ENCODE measurements at regions not wholly inside any gene's neighbourhood (a gene's known extent, or its start where the extent isn't known, plus 50 kb on each side); places are given as distances from the start of the nearest gene placed in this dataset.

DNA sequence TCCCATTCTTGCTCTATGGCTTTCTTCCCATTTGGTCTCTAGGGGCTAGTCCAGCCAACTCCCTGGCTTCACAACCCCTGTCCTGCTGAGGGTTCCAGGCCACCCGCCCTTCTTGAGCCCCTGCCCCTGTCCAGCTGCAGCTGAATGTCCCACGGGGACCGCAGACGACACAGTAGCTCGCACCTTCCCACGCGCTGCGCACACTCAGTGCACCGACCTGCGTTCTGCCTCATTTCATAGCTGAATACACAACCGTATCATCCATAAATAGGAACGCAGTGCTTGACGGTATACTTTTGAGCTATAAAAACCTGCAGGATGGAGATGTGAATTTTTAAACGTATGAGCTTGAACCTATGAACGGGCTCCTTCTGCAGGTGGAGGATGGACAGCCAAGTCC, 660.4 kb upstream of the SALL3 start:
- TF ChIP-seq TAF1 (IDR thresholded peaks at IDR 0.05; ENCODE audit: borderline replicate concordance, insufficient read depth, low read length) (no peak), SIN3A (IDR thresholded peaks at IDR 0.05; ENCODE audit: borderline replicate concordance, insufficient read depth, low read length) (no peak), FOXP2 (optimal IDR thresholded peaks at IDR 0.05; ENCODE audit: borderline replicate concordance, extremely low read depth, extremely low read length, insufficient read depth) (no peak), POLR2AphosphoS5 (IDR thresholded peaks at IDR 0.05; ENCODE audit: low read depth, low read length) (no peak)
- TF ChIP-seq, protein P1, sequence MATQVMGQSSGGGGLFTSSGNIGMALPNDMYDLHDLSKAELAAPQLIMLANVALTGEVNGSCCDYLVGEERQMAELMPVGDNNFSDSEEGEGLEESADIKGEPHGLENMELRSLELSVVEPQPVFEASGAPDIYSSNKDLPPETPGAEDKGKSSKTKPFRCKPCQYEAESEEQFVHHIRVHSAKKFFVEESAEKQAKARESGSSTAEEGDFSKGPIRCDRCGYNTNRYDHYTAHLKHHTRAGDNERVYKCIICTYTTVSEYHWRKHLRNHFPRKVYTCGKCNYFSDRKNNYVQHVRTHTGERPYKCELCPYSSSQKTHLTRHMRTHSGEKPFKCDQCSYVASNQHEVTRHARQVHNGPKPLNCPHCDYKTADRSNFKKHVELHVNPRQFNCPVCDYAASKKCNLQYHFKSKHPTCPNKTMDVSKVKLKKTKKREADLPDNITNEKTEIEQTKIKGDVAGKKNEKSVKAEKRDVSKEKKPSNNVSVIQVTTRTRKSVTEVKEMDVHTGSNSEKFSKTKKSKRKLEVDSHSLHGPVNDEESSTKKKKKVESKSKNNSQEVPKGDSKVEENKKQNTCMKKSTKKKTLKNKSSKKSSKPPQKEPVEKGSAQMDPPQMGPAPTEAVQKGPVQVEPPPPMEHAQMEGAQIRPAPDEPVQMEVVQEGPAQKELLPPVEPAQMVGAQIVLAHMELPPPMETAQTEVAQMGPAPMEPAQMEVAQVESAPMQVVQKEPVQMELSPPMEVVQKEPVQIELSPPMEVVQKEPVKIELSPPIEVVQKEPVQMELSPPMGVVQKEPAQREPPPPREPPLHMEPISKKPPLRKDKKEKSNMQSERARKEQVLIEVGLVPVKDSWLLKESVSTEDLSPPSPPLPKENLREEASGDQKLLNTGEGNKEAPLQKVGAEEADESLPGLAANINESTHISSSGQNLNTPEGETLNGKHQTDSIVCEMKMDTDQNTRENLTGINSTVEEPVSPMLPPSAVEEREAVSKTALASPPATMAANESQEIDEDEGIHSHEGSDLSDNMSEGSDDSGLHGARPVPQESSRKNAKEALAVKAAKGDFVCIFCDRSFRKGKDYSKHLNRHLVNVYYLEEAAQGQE (IDR thresholded peaks at IDR 0.05; ENCODE audit: insufficient read depth in 1 of 2, low read depth in 2 of 2, low read length in 2 of 2) = no peak

DNA sequence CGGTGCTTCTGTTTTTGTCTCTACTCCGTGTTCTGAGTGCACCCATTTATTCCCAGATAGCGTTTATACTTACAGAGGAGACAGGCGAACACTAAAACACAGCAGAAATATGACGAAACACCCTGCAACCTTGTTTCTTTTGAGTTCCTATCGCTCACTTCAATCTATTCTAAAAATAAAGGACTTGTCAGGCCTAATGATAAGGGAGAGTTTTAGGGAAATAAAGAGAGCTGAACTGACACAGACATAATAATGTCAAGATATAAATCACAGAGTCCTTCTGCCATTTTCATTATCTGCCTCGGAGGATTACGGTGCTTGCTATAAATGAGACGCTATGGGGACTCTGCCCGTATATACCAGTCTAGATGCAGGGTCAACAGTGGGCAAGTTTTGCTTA, 659.7 kb upstream of the SALL3 start:
- no peak for TF ChIP-seq TAF1 (IDR thresholded peaks at IDR 0.05; ENCODE audit: borderline replicate concordance, insufficient read depth, low read length)
- TF ChIP-seq, protein P1 (IDR thresholded peaks at IDR 0.05; ENCODE audit: insufficient read depth in 1 of 2, low read depth in 2 of 2, low read length in 2 of 2) = no peak
- TF ChIP-seq SIN3A (IDR thresholded peaks at IDR 0.05; ENCODE audit: borderline replicate concordance, insufficient read depth, low read length) = no peak
- no peak for TF ChIP-seq FOXP2 (optimal IDR thresholded peaks at IDR 0.05; ENCODE audit: borderline replicate concordance, extremely low read depth, extremely low read length, insufficient read depth)
- TF ChIP-seq POLR2AphosphoS5 (IDR thresholded peaks at IDR 0.05; ENCODE audit: low read depth, low read length) = no peak

DNA sequence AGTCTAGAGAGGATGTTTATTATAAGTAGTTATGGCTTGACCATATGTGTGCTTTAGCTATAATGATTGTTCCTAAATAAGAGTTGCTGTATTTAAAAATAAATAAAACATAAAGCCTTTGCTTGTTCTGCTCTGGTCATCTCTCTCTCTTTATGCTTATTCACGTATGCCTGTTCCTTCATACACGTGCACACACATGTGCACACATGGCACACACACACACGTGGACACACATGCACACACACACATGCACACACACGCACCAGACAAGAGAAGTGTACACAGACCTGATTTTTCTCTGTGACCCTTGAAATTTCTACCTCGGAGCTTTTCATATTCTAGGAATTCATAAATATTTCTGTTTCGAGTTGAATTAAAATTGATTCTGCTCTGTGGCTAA, 658.2 kb upstream of the SALL3 start:
- TF ChIP-seq SIN3A (IDR thresholded peaks at IDR 0.05; ENCODE audit: borderline replicate concordance, insufficient read depth, low read length) (no peak), POLR2AphosphoS5 (IDR thresholded peaks at IDR 0.05; ENCODE audit: low read depth, low read length) (no peak), FOXP2 (optimal IDR thresholded peaks at IDR 0.05; ENCODE audit: borderline replicate concordance, extremely low read depth, extremely low read length, insufficient read depth) (no peak), TAF1 (IDR thresholded peaks at IDR 0.05; ENCODE audit: borderline replicate concordance, insufficient read depth, low read length) (no peak)
- TF ChIP-seq, protein P1 (IDR thresholded peaks at IDR 0.05; ENCODE audit: insufficient read depth in 1 of 2, low read depth in 2 of 2, low read length in 2 of 2) = no peak

DNA sequence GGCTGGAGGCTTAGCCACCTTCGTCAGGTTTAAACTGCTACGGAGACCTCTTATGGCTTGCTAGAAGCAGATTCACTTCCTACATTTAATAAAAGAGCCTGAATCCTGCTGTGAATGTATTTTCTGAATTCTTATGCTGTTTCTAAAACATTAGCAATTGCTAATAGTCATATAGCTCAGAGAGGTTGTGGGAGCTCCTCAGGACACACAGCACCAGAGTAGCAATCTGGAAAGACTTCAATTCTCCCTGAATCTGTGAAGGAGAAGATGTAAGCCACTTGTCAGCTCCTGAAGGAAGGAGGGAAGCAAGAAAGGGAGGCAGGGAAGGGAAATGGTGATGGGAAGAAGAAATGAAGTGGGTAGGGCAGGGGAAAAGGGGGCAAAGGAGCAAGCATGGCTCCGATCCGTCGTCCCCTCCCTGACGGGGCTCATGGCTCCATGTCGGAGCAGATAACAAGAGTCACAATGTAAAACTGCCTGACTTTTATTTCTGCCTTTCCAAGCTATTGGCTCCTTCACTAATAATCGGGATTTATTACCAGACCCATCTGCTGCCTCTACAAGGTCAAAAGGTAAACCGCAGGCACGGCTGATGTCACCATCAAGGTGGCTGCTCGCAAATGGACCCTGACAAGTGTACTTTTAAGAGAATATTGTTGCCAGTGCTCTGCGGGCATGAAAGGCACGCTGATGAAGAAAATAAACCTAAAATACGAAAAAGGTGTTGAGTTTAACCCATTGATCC, 656.0 kb upstream of the SALL3 start:
- TF ChIP-seq POLR2AphosphoS5 (IDR thresholded peaks at IDR 0.05; ENCODE audit: low read depth, low read length) (no peak), FOXP2 (optimal IDR thresholded peaks at IDR 0.05; ENCODE audit: borderline replicate concordance, extremely low read depth, extremely low read length, insufficient read depth) (no peak), TAF1 (IDR thresholded peaks at IDR 0.05; ENCODE audit: borderline replicate concordance, insufficient read depth, low read length) (no peak), SIN3A (IDR thresholded peaks at IDR 0.05; ENCODE audit: borderline replicate concordance, insufficient read depth, low read length) (no peak)
- TF ChIP-seq, protein P1 (IDR thresholded peaks at IDR 0.05; ENCODE audit: insufficient read depth in 1 of 2, low read depth in 2 of 2, low read length in 2 of 2) = no peak
